Hippocampal formation (tissue), 2 donors: ENCODE measurements at regions not wholly inside any gene's neighbourhood (a gene's known extent, or its start where the extent isn't known, plus 50 kb on each side); places are given as distances from the start of the nearest gene placed in this dataset.

Experiments used
- DNase-seq, 2 donors: peaks; one replicate each; lab custom pipeline; 2025; lab: John Stamatoyannopoulos, UW

GRCh38 chr6:121499666-121500065 is 64.2 kb downstream of the GJA1 start:
- no peak for DNase-seq

GRCh38 chr6:121503589-121503991 is 68.1 kb downstream of the GJA1 start:
- DNase-seq: no peak

DNA sequence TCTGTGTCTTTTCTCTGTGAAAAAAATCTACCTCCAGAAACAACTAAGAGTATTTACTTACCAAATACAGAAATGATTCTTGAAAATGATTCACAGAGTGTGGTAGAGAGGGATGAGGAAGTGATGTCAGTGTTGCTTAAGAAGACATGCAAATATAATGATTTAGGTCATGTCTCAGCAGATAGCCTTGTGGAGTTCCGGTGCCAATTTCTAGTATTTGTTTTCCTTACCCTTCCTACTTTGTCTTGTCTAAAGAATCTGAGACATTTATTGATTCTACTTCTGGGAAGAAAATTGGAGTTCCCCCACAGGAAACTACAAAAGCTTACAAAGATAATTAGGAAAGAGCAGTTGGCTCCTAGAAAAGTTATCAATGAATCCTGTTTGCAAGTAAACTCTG is 68.8 kb downstream of the GJA1 start:
- DNase-seq: no peak

GRCh38 chr6:121505284-121505683 is 69.8 kb downstream of the GJA1 start:
- DNase-seq: no peak

DNA sequence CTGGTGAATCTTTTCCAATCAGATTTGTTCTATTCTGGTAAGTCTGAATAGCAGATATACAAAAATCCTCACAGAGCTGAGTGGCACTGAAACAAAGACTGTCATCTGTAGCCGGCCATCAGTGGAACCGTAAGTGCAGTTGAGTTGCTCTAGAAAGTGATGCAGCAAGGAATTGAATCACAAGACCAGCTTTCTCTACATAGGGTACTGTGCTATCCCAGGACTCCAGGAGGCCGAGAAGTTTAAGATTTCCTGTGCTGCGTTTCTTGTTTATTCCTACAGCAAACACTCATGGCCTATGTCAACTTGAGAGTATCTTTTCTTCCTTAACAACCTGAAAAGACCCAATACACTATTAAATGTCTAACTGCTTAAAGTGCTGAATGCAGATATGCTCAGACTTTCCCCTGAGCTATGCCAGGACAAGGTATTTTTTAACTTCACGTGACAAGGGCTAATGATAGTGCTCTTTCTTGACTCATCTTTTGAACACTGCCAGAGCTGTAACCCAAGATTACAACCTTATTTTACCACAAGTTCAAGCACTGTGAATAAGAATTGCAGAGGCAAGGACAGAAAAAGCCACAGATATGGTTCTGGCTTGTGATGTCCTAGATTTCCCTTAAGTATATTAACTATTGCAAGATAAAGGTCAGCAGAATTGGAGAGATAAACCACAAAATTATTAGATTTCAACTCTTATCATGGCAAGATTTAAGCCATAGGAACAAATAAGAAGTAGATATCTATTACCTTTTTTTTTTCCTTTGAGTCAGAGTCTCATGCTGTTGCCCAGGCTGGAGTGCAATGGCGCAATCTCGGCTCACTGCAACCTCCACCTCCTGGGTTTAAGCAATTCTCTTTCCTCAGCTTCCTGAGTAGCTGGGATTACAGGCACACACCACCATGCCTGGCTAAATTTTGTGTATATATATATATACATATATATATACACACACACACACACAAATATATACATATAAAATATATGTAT is 71.6 kb downstream of the GJA1 start:
- no peak for DNase-seq

DNA sequence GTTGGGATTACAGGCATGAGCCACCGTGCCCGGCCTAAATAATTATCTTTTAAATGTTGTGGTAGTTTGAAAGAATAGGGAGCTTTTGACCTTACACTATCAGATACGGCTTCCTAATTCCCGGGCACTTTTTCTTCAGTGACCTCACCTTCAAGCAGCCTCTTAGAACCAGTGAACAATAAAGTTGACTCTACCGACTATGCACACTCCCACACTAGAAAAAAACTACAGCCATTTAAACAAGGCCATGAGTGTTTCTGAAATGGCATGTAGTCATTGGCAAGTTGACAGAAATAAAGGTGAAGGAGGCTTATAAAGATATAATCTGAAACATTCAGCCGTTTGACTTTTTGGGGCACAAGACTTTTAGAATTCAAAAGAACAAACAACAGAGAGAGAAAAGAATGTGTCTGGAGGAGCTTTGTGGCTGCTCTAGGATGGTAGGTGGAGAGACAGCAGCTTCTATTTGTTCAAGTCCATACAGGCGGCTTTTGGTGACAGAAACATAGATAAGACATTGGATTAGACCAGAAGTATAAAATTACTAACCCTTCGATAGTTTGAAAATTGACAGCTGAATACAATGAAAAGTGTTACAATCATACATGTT is 75.2 kb downstream of the GJA1 start:
- no peak for DNase-seq

DNA sequence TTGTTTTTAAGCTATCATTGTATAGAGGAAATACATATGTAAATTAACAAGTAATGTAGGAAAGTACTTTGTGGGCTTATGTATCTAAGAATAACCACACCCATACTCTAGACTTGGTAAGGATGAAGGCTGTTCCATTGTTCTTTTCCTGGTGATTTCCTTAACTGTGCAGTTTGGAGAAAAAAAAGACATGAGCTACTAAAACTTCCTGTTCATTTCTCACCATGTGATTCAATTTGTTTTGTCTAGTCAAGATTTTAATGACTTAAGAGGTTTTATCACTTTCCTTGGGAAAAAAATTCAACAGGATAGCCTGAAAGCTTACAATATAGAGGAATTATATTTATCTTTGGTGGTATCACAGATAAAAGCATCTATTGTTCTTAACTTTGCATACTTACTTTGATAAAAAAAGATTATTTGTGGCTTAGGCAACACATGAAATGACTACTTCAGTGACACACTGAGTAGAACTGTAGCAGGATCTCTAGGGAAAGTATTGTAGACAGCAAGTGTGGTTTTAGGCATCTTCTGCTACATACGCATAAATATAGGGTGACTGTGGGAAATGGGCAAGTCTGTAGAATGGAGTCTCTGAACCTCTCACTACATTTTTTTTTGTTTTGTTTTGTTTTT is 80.3 kb downstream of the GJA1 start:
- no peak for DNase-seq

DNA sequence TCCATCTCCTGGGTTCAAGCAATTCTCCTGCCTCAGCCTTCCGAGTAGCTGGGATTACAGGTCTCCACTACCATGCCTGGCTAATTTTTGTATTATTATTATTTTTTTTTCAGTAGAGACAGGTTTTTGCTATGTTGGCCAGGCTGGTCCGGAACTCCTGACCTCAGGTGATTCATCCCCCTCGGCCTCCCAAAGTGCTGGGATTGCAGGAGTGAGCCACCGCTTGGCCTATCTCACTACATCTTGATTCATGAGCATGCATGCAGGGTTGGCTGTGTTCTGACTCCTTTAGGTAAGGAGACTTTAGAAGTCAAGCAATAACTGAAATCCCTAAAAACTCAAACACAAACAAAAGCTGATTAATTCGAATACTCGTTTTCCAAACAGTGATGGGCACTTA is 80.9 kb downstream of the GJA1 start:
- no peak for DNase-seq

DNA sequence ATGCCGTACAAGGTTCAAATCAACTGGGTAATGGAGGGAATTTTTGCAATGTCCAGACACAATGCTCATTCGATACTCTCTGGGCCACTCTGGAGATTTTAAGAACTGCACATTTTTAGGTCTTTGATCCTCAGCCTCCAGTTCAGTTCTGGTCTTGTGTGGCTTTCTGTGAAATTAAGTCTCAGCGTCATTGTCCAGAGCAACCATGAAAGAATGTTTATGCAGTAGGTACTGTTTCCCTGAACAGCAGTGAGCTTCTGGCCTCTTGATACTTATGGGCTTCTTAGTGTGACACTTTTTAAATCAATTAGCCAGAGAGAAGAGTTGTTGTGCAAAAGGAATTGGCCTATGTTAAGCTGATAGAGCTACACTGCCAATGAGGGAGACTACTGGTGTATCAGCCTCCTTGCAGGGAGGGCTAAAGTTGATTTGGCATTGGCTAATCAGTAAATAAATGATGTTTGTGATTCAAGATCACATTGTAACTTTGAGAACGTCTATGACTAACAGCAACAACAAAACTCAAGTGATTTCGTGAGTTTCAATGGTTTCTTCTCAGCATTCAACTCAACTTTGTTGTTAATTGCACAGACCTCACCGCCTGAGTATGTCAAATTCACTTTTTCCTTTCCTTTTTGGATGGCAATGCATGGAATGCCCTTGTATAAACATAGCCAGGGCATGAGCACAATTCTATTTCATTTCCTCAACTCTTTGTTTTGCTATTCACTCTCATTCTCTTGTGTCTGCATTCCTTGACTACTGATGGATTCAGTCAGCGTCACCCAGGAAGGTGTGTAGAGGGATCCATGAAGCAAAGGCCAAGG is 85.1 kb downstream of the GJA1 start:
- DNase-seq: no peak

DNA sequence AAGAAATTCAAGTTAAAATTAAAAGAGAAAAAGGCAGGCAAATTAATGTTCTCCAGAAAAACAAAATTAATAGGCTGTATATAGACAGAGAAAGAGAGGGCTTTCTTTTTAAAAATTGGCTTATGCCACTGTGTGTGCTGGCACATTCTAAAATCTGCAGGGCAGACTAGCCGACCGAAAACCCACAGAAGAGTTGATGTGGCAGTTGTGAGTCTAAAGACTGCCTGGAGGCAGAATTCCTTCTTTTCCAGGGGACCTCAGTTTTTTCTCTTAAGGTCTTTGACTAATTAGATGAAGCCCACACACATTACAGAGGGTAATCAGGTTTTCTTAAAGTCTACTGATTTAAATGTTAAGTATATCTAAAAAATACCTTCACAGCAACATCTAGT is 85.7 kb downstream of the GJA1 start:
- DNase-seq: no peak

DNA sequence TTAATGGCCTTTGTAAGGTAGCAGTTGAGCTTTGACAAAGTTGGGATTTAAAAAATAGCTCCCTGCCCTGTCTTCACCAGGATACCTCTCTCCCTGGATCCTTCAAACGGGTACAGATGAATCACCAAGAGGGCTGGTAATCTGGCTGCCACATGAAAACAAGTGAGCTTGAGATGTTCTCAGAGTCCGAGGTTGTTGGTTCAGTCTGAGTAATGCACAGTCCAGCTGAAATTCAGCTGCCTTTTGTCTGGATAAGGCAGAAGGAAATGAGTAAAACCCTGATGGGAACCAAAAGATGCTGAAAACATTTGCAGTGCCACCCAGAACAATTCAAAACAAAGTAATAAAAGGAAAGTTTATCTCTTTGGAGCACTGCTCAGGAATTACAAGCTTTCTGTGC is 86.8 kb downstream of the GJA1 start:
- DNase-seq: no peak

- DNase-seq: no peak
Observed at GRCh38 chr6:121522771-121523386, 87.4 kb downstream of the GJA1 start.

DNA sequence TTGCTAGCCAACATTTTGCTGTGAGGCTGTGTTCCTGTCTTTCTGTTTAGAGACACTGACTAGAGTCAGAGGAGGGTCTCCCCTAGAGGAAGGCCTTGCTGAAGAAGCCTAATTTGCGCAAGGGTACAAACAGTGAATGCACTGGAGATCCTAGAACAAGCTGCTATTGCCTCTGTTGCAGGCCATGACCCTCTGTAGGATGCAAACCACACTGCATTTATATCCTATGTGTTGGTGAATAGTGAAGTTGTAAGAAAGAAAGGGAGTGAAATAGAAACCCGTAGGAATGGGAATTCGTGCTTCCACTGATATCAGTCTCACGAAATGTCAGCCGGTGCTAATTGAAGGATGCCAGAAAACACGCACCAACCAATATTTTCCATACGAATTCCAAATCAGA is 88.2 kb downstream of the GJA1 start:
- DNase-seq: no peak

DNA sequence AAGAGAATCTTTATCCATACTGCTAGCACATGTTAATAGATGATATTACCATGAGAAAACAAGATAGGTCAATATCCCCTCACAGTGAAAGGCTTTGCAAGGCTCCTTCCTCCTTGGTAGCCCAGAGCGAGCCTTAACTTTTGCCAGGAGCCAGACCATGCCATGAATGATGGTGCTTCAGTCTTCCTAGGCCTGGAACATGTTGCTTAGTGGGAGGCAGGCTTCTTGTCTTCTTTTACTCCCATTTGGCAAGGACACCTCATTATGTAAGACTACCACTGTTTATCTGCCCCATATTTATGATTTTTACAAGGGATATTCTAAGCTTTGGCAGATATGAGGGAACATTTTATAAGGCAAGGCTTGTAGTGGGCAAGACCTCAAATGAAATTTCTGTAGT is 90.8 kb downstream of the GJA1 start:
- no peak for DNase-seq

DNA sequence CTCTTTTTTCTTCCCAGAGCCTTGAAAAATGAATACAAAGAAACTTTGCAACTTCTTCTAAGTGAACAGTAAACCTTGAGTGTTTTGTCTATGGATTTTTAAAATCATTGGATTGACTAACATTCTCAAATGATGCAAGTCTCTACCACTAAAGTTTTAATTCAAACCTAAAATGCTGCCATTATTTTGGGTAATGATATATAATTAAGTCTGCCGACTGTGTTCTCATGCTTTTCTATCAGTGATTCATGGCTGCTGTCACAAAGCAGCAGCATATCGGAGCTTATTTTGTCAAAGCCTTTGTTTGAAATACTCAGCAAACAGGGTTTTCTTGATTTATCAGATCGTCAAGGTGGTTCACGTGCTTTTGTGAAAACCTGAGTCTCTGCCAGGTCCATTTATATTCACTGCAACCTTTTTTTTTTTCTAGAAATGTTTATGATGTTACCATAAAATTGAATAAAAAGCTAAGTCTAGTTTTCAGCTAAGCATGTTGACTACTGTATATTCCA is 96.3 kb downstream of the GJA1 start:
- no peak for DNase-seq

GRCh38 chr6:121533321-121533841 is 97.9 kb downstream of the GJA1 start:
- DNase-seq: no peak

GRCh38 chr6:121535777-121536176 is 100.3 kb downstream of the GJA1 start:
- DNase-seq: no peak

DNA sequence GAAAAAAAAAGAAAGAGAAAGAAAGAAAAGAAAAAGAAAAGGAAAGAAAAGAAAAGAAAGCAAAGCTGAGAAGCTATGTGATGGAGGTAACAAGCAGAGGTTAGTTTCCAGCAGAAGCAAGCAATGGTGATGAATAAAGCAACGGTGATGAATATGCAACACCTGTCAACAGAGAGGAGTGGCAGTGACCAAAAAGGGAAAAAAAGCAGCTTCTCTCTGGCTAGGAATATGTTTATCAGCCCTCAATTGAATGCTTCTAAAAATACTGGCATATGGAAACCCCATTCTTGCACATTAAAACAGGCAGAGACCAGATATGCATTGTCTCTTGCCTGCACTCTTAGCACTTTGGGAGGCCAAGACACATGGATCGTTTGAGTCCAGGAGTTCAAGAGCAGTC is 100.9 kb downstream of the GJA1 start:
- no peak for DNase-seq

GRCh38 chr6:121539439-121539838 is 104.0 kb downstream of the GJA1 start:
- no peak for DNase-seq

GRCh38 chr6:121540210-121540609 is 104.8 kb downstream of the GJA1 start:
- no peak for DNase-seq

- no peak for DNase-seq
Observed at GRCh38 chr6:121544691-121545090, 109.2 kb downstream of the GJA1 start.
